NAMALWA (cell line): ENCODE measurements at regions not wholly inside any gene's neighbourhood (a gene's known extent, or its start where the extent isn't known, plus 50 kb on each side); places are given as distances from the start of the nearest gene placed in this dataset.
"Not testable (repeated sequence)": the region's sequence is repeated elsewhere in the genome, so short reads cannot be mapped to it uniquely, and the experiment has no call there.

Experiments
- DNase-seq: peaks from one replicate; pipeline ENCODE4 v3.0.0-alpha.2; 2015; ENCODE audit warnings: low spot score

DNA sequence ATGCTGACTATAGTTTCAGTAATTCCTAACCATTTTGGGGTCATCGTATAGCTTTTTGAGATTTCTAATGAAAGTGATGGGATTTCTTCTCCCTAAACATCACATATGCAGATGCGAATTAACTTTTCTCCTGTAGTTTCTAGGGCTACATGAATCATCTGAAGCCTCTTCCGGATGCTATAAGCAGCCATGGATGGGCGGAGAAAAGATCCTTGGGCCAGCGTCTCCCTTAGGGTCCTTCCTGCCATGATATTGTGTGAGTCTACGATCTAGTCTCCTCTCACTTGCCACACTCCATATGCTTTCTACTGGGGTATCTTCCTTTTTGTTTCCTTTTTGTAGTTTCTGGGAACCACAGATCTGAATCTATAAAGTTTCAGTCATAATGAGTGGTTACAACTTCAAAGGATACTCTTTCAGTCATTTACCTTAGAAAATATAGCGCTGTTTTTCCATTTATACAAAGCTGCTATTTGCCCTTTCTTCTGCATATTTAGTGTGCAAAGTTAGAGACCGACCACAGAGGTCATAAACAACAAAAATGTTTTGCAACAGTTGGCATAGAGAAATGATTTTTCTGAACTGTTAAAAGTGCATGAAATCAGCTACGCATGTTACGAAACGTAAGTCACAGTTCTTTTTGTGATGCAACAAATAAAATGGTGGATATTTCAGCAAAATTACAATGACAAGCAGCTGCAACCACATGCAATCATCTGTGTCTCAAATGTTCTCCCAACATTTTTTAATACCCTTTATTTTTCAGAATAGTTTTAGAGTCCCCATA is 396.2 kb upstream of the SLC35B3 start:
- DNase-seq = no peak

DNA sequence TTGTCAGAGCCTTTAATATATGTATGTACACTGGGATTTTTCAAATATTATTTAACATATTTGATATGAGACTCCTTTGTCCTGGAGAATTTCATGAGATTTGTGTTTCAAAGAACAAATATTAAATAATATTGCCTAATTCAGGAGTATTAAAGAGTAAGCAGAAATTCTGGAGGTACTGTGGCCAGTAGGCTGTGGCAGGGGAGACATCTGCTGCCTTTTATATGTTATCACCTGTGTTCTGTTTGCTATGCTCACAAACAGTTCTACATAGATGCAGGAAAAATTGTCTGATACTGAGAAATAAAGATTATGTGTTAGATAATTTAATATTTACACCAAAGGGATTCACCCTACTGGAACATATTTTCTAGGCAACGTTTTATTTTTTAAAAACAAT is 395.4 kb upstream of the SLC35B3 start:
- DNase-seq = no peak

DNA sequence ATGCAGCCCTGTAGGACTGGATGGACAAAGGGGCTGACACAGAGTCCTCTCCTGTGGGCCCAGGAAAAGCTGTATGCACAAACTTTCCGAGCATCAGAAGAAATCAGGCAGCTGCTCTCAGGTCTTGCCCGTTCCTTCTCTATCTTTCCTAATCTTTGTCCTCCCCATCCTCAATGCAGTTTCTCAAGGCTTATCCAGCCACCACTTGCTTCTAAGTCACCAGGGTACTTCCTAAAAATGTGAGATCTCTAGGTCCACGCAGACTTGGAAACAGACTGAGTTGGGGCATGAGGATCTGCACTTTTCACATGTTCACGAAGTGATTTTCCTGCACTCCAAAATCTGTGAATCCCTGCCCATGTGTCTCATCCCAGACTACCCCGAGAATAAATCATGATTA is 394.5 kb upstream of the SLC35B3 start:
- DNase-seq = no peak

DNA sequence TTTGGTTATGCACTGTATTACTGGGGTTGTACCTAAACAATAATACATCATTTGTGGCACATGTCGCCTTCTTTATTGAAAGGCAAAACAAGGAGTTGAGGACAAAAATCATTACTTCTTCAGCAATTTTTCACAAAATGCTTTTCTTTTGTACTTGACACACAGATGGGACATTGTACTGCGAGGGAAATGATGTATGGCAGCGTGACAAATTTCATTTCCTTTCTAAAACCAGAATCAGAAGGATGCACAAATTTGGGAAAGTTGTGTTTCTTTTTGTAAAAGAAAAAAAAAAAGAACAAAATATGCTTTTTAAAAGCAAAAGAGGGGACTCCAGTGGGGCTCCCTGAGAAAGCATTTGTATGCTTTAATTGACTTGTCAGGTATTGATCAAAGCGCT is 394.0 kb upstream of the SLC35B3 start:
- DNase-seq = no peak

DNA sequence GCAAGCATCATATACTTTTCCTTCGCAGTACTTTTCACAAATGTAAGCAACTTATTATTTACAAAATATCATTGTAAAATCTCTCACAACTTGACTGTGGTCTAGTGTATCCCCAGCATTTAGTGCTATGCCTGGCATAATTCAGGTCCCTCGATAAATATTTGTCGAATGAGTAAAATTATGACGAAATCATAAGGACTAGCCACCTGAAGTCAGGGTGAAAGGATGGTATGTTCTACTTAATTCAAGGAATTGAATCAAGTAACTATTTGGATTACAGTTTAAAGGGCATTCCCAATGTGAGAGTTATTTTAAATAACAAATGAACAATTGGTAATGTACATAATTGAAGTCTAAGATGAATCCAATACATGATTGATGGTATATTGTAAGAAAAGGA is 393.0 kb upstream of the SLC35B3 start:
- DNase-seq = no peak

DNA sequence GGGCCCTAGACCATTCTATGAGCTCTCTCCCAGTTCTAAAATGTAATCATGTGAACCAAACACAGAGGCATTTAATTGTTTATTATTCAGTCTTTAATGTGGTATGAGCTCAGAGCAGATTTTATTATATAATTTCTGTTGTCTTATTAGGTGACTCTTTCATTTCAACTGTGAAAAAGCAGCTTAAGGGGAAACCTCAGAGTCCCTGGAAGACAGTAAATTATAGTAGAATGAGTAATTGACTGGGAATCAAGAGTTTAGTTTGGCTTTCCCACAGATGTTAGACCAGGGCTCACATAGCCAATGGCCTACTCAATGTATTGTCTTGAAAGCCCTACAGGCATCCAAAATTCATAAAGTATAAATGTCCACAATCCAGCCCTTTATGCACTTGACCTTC is 390.4 kb upstream of the SLC35B3 start:
- DNase-seq = no peak

DNA sequence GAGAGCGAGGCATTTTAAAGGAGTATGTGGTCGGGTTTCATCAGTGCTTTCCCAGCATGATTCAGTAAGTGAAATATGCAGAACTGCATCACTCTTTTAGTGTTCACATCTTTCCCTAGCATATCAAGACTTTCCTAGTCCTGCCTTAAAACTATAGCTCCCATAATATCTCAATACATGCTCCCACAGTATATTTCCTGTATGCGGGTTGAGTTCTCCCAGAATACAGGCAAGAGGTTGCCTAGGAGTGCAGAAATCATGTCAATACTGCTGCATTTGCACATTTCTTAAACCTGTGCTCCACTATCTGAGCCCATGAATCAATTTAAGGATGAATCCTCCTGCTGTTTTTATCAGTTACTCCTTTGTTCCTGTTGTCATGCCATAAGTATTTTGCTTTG is 386.6 kb upstream of the SLC35B3 start:
- DNase-seq = no peak

DNA sequence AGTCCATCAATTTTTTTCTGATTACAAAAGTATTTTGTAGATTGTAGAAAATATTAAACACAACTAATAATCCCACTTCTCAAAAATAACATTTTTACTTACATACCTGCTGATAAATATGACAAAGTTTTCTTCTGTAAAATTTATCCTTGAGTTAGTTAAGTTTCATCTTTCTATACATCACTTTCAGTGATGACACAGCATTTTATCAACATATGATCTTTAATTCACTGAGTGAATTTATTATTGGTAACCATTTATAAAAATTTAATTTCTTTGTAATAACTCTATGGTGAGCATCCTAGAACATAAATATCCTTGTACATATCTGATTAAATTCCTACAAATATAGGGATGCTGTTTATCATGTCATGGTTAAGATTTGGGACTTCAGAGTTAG is 385.0 kb upstream of the SLC35B3 start:
- DNase-seq = no peak

DNA sequence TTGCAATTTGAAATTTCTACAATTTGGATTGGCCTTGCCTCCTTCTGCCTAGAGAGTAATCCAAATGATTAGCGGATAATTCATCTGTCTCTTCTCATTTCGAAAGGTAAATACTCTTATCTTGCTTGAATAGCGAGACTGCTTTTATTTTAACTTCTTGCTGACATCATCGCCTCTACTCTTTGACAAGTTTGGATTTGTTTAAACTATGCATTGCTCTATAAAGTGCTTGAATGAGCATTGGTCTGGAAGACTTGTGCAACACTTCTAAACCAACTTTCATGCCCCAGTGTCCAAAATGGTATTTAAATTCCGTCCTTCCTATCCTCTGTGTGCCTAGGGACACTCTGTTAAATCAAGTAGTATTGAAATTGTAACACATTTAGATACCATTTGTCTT is 384.1 kb upstream of the SLC35B3 start:
- no peak for DNase-seq

DNA sequence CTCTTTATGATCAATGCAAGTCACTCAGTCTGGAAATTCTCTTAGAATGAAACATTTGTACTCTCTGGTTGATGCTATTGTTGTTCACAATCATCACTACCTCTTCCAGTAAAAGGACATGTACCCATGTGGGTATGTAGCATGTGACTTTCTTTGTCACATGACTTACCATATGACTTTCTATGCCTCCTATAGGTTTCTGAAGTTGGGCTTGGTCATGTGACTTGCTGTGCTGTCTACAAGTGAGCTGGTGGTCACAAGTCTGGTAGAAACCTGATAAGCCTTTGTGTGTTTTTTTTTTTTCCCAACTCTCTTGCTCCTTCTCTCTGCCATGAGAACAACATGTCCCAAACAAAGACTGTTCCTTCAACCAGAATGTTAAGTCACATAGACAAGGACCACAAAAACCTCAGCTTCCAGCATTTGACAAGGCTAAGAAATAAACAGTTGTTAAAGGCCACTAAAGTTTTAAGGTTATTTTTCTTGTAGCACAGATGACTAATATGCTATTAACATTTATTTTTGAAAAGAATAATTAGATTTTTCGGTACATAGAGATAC is 379.2 kb upstream of the SLC35B3 start:
- peak; percentile 37 for DNase-seq

DNA sequence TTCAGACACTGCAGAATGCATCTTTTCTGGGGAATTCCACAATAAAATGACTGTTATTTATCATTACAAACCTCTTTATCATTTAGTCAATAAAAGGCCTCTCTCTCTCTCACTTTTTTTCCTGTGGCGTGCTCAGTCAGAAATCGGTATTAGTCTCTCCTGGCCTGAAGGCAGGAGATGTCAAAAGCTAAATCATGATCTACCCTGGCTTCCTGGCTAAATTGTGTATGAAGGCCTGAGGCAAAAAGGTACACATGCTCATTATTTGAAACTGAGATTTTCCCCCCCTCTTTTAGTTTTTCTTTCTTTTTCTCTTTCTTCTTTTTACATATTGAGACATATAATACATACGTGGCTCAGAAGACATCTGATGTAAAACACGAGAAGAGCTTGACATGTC is 375.0 kb upstream of the SLC35B3 start:
- DNase-seq = no peak

DNA sequence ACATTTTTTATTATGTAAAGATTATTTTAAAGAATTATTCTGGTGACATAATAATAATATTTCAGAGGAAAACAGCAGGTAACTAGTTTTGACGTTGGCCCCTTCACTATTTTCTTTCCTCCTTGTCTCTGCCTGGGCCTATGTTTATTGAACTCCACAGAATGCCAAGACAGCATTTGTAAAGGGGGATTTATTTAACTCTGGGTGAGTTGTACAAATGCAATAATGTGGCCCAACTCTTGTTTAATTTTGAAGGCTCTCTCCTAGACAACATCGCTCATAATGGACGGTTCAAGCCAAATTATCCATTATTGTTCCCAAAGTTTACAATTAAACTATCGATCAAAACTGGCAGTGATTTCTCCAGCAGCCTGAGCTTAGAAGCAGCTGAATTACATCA is 374.3 kb upstream of the SLC35B3 start:
- no peak for DNase-seq

DNA sequence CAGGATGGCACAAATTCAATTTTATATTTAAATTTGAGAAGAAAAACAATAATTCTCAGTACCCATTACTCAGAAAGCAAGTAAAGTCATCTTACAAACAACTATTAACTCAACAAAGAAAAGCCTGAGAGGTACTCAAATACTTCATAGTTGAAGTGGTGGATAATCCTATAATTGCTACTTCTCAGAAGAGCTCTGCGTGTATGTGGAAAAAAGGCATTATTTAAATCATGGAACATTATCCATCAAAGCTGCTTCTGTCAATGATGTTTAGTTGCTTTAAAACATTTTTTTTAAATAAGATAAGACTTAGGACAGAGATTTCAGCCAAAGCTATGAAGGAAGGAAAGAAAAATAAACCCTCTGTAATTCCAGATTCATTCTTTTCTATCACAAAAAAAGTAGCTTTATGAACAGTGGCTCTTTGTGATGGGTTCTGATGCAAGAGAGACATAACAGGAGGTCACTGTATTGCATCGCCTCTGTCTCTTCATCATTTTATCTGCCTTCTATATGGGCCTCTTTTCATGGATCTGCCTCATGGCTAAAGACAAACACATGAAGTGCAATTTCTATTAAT is 367.9 kb upstream of the SLC35B3 start:
- DNase-seq = no peak

DNA sequence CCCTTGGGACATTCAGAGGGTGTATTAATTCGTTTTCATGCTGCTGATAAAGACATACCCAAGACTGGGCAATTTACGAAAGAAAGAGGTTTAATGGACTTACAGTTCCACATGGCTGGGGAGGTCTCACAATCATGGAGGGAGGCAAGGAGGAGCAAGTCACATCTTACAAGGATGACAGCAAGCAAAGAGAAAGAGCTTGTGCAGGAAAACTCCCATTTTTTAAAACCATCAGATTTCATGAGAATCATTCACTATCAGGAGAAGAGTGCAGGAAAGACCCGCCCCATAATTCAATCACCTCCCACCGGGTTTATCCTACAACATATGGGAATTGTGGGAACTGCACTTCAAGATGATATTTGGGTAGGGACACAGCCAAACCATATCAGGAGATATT is 367.1 kb upstream of the SLC35B3 start:
- not testable (repeated sequence) for DNase-seq

DNA sequence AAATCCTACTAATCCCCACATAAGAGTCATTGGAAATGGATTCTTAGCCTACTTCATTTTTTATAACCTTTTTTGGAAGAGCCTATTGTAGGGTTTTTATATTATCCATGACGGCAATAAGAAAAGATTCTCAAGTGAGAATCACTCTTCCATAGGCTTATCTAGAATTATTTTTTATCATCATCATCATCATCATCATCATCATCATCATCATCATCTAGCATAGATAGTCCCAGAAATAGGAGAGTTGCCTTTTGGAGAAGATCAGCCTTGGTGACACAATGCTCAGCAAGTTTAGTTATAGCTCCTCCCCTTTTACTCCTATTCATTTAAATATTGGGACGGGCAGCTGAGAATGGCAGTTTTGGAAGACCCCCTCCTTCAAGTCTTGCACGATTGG is 359.1 kb upstream of the SLC35B3 start:
- DNase-seq = no peak

DNA sequence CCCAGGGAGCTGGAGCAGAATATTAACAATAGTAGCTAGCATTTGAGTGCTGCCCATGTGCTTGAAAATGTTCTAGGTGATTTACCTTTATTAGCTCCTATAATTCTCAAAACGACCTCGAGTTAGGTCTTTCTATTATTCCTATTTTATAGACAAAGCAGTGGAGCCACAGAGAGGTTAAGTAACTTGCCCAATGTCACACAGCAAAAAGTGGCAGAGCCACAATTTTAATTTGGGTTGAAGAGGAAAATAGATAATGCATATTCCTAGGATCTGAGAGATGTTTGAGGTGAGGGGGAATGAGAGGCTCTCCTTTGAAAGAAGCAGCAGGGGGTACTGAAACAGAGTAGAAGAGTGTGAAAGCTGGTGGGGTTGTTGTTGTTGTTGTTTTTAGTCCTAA is 354.5 kb upstream of the SLC35B3 start:
- DNase-seq = no peak

DNA sequence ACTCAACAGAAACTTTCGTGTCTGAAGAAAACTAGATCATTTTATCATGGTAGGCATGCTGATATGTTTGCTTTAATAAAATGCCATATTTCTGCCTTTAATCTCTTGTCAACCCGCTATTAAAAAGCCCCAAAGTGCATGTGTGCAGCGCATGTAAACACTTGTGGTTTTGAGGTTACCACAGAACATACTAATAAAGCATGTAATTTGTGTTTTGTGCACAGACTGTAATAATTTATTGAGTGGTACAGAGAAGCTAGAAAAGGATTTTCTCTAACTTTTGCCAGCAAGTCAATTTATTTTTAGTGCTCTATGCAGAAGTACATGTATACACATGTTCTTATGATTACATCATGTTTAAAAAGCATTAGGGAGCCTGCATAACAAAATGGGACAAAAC is 349.9 kb upstream of the SLC35B3 start:
- no peak for DNase-seq

DNA sequence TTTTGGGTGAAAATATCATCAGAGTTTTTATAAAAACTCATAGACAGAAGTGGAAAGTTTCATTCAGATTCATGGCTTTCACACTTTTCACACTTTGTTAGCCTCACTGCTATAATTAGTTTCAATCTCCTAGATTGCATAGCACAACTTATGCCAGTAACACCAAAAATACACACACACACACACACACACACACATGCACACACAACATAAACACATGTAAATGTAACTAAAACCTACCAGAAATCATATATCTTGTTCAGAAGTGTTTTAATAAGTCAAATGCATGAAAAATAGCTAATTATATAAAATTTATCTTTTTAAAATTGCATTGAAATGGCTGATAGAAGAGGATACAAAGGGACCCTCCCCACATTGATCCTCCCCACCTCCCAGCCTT is 347.8 kb upstream of the SLC35B3 start:
- DNase-seq = no peak

DNA sequence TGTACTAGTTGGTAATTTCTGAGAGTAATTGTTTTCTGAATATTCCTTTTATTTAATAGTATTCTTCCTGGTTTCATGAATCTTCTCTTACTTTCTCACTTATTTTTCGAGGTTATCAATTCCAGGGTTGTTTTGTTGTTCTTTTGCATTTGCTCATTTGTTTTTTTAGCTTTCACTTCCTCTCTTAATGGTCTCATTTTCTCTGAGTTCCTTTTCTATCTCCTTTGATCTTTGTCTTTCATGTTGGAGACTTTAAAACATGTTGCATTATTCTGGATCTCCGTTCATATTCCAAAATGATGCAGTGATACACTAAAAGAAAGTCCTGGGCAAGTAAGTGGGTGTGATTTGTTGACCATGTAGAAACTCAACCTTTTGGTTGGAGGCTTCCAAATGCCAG is 345.3 kb upstream of the SLC35B3 start:
- peak; percentile 65 for DNase-seq

DNA sequence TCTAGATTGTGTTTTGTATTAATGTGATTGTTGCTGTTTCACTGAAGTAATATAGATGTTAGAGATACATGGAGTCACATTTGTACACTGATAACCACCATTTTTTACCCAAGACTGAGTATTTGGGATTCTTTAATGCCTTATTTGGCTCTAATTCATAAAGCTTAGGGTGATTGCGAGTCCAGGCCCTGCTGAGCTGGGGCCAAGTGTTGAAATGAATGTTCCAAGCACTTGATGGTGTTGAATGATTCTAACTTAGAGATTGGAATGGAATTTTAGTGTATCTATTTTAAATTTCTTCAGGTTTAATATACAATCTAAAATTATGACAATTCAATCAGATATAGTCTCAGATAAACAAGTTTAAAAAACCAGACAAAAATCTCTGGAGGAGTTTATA is 329.4 kb upstream of the SLC35B3 start:
- DNase-seq = no peak

DNA sequence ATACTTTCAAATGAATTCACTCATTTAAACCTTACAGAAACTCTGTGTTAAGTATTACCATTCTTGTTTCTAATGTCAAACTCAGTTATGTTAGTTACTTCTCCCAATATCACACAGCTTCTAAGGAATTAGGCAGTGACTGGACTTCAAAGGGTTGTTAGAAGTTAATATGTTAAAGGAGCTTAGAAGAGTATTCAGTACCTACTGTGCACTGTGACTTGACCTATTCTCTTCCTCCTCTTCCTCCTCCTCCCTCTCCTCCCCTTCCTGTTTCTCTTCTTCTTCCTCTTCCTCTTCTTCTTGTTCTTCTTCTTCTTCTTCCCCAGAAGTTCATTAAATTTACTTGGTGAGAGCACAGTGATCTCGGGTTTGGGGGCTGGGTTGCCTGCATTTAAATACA is 325.6 kb upstream of the SLC35B3 start:
- no peak for DNase-seq

DNA sequence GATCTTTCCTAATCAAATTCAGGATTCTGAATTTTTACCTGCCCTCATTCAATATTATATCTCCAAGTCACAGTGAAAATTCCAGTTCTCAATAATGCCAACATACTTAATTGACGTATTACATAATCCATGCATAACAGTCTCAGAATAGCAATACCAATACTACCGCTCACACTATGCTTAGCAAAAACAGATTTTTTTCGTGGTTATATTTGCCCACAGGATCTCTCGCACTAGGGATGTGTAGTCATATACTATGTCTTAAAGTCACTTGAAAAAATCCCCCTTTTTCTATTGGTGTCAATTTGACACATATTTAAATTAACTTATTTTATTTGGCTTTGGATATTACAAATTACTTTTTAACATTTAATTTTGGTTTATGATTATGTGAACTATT is 323.1 kb upstream of the SLC35B3 start:
- no peak for DNase-seq

DNA sequence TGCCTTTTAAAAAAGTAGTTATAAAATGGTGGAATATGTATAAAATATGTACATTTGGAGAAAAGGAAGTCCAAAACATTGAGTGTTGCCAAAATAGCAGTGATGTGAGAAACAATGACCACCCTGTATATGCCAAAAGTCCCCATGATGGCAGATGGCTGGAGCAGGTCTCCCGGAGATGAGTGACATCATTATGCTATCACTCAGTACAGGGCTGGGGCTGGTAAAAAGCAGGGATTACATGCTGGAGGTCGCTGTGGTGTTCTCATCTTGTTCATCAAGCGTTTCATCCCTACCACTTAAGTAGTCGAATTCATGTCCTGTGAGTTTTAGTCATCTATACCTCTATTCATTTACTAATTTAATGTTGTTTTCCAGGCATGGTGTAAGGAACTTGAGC is 315.3 kb upstream of the SLC35B3 start:
- DNase-seq = no peak

DNA sequence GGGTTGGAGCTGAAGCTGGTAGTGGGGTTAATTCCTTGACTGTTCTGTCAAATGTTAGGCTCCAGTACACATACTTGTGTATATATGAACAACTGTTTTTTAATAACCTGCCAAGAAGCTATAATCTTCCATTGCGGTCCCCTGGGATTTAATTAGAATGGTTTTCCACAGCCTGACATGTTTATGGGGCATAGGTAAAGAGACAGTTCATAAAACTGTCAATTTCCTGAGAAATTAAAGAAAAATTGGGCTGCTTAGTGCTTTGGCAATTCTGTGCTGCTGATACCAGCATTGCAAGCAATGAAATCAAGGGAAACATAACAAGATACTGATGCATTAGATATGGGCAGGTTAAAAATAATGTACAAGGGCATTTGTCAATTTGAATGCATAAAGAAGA is 314.1 kb upstream of the SLC35B3 start:
- DNase-seq = no peak
